ENCODE measurements at regions not wholly inside any gene's neighbourhood (a gene's known extent, or its start where the extent isn't known, plus 50 kb on each side); places are given as distances from the start of the nearest gene placed in this dataset.

DNA sequence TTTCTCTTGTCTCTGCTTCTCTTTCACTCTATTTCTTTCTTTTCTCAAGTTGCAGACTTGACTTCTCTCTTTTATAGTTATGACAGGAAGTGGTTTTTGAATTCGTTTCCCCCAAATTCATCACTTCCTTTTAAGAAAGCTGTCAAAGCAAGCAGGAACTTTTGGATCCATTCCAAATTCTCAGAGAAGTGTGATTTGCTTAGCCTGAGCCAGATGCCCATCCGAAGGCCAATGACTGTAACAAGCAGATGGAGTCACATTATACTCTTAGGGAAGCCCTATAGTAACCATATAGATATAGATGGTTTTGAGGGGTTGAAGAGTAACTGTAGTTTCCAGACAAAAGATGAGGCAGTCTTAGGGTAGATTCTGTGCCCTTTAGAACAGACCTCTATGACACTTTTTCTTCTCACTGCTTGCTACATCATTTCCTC is 592.0 kb upstream of the KCNMB2 start:
- TF ChIP-seq, protein P1, sequence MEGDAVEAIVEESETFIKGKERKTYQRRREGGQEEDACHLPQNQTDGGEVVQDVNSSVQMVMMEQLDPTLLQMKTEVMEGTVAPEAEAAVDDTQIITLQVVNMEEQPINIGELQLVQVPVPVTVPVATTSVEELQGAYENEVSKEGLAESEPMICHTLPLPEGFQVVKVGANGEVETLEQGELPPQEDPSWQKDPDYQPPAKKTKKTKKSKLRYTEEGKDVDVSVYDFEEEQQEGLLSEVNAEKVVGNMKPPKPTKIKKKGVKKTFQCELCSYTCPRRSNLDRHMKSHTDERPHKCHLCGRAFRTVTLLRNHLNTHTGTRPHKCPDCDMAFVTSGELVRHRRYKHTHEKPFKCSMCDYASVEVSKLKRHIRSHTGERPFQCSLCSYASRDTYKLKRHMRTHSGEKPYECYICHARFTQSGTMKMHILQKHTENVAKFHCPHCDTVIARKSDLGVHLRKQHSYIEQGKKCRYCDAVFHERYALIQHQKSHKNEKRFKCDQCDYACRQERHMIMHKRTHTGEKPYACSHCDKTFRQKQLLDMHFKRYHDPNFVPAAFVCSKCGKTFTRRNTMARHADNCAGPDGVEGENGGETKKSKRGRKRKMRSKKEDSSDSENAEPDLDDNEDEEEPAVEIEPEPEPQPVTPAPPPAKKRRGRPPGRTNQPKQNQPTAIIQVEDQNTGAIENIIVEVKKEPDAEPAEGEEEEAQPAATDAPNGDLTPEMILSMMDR (IDR thresholded peaks at IDR 0.05), result no peak
- no peak for TF ChIP-seq EZH2 (IDR thresholded peaks at IDR 0.05; ENCODE audit: borderline replicate concordance, insufficient read depth, low read depth, low read length, poor library complexity, severe bottlenecking)
